ENCODE measurements at regions not wholly inside any gene's neighbourhood (a gene's known extent, or its start where the extent isn't known, plus 50 kb on each side); places are given as distances from the start of the nearest gene placed in this dataset.

- Histone ChIP-seq H3K36me3 (ENCODE audit: control insufficient read depth in 2 of 2, insufficient read depth in 1 of 2, low read length in 2 of 2) (no peaks in the 10 kb centered on the region), H3K4me1 (ENCODE audit: control insufficient read depth, insufficient read depth, low read length) (no peaks in the 10 kb centered on the region), H3K27ac (ENCODE audit: extremely low read depth, low read depth, low read length) (no peak overlapping the region), H3K9me3 (ENCODE audit: control insufficient read depth, insufficient read depth, low read depth, low read length) (no peaks in the 10 kb centered on the region), H3K4me3 (ENCODE audit: low read depth, low read length) (no peak overlapping the region)
- POLR2A ChIA-PET: no interaction called here
- CTCF ChIA-PET: interaction anchor here (1.1 kb wide), 1 partner anchor 79 kb away, joined by 3 read pairs; no protein-coding TSS in a partner anchor
- TF ChIP-seq ZNF23 (tag by site-specific recombination; IDR thresholded peaks at IDR 0.05; ENCODE audit: borderline replicate concordance) (no peak), ZNF488 (tag by site-specific recombination; IDR thresholded peaks at IDR 0.05) (no peak), ZNF324 (tag by site-specific recombination; IDR thresholded peaks at IDR 0.05) (no peak), ZNF10 (tag by site-specific recombination; IDR thresholded peaks at IDR 0.05) (no peak), ZNF621 (tag by site-specific recombination; IDR thresholded peaks at IDR 0.05) (no peak), ZNF473 (tag by site-specific recombination; IDR thresholded peaks at IDR 0.05) (no peak), ZBTB20 (tag by site-specific recombination; IDR thresholded peaks at IDR 0.05) (no peak), ZSCAN30 (tag by site-specific recombination; IDR thresholded peaks at IDR 0.05) (no peak), ZNF513 (tag by site-specific recombination; IDR thresholded peaks at IDR 0.05) (no peak), ZNF580 (tag by site-specific recombination; IDR thresholded peaks at IDR 0.05) (no peak)
- TF ChIP-seq, protein P1, sequence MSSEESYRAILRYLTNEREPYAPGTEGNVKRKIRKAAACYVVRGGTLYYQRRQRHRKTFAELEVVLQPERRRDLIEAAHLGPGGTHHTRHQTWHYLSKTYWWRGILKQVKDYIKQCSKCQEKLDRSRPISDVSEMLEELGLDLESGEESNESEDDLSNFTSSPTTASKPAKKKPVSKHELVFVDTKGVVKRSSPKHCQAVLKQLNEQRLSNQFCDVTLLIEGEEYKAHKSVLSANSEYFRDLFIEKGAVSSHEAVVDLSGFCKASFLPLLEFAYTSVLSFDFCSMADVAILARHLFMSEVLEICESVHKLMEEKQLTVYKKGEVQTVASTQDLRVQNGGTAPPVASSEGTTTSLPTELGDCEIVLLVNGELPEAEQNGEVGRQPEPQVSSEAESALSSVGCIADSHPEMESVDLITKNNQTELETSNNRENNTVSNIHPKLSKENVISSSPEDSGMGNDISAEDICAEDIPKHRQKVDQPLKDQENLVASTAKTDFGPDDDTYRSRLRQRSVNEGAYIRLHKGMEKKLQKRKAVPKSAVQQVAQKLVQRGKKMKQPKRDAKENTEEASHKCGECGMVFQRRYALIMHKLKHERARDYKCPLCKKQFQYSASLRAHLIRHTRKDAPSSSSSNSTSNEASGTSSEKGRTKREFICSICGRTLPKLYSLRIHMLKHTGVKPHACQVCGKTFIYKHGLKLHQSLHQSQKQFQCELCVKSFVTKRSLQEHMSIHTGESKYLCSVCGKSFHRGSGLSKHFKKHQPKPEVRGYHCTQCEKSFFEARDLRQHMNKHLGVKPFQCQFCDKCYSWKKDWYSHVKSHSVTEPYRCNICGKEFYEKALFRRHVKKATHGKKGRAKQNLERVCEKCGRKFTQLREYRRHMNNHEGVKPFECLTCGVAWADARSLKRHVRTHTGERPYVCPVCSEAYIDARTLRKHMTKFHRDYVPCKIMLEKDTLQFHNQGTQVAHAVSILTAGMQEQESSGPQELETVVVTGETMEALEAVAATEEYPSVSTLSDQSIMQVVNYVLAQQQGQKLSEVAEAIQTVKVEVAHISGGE (tag by site-specific recombination; conservative IDR thresholded peaks at IDR 0.05; ENCODE audit: low read depth): no peak
These were observed 103.8 kb upstream of the NAA20 start for GRCh38 chr20:19913349-19913748.

DNA sequence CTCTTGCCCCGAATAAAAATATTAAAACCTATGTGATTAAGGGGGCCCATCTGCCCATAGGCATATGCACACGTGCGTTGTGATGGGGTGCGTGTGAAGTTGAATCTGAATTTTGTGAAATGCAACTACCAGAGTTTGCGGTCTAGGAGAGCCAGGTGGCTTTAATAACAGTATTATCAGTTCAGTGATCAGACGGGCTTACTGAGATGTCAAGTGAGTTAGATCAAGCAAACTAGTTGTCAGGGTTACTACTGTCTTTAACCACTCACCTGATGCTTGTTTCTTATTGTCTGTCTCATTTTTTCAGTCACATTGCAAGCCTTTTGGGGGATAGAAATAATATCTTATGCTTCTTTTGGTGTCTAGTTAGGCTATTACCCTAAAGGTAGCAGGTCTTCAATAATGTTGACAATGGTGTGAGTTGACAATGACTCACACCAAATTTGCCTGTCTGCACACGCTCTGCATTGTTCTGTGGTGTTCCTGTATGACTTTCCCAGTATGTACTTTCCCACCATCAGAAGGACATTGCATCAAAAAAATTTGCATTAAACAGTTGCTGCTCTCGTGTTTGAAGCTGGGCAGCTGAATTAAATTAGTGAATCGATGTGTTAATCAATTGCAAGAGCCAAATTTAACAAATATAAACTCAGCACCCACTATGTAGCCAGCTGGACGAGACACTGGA lies 103.1 kb upstream of the NAA20 start:
- ChIA-PET CTCF (interaction anchor here (0.7 kb wide), 1 partner anchor 94 kb away, joined by 3 read pairs; no protein-coding TSS in a partner anchor), POLR2A (no interaction called here)
- no peak for TF ChIP-seq ZNF48 (tag by site-specific recombination; IDR thresholded peaks at IDR 0.05)
- no peak for TF ChIP-seq ZNF785 (tag by site-specific recombination; IDR thresholded peaks at IDR 0.05)
- TF ChIP-seq ZNF23 (tag by site-specific recombination; IDR thresholded peaks at IDR 0.05; ENCODE audit: borderline replicate concordance): no peak
- no peak for TF ChIP-seq ZNF830 (tag by site-specific recombination; IDR thresholded peaks at IDR 0.05; ENCODE audit: low read depth)
- TF ChIP-seq ZNF513 (tag by site-specific recombination; IDR thresholded peaks at IDR 0.05): no peak
- TF ChIP-seq ZNF404 (tag by site-specific recombination; IDR thresholded peaks at IDR 0.05): no peak
- TF ChIP-seq ZNF10 (tag by site-specific recombination; IDR thresholded peaks at IDR 0.05): no peak
- TF ChIP-seq, protein P2, sequence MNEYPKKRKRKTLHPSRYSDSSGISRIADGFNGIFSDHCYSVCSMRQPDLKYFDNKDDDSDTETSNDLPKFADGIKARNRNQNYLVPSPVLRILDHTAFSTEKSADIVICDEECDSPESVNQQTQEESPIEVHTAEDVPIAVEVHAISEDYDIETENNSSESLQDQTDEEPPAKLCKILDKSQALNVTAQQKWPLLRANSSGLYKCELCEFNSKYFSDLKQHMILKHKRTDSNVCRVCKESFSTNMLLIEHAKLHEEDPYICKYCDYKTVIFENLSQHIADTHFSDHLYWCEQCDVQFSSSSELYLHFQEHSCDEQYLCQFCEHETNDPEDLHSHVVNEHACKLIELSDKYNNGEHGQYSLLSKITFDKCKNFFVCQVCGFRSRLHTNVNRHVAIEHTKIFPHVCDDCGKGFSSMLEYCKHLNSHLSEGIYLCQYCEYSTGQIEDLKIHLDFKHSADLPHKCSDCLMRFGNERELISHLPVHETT (tag by site-specific recombination; IDR thresholded peaks at IDR 0.05): no peak
- no peak for TF ChIP-seq ZNF654 (tag by site-specific recombination; IDR thresholded peaks at IDR 0.05; ENCODE audit: low read depth)
- H3K36me3 ChIP-seq (ENCODE audit: control insufficient read depth in 2 of 2, insufficient read depth in 1 of 2, low read length in 2 of 2): no peaks in the 10 kb centered on the region
- no peaks in the 10 kb centered on the region for H3K9me3 ChIP-seq (ENCODE audit: control insufficient read depth, insufficient read depth, low read depth, low read length)
- H3K4me1 ChIP-seq (ENCODE audit: control insufficient read depth, insufficient read depth, low read length): no peaks in the 10 kb centered on the region
- H3K4me3 ChIP-seq (ENCODE audit: low read depth, low read length): no peak overlapping the region
- no peak overlapping the region for H3K27ac ChIP-seq (ENCODE audit: extremely low read depth, low read depth, low read length)

All from HEK293 (cell line).